ENCODE measurements at regions not wholly inside any gene's neighbourhood (a gene's known extent, or its start where the extent isn't known, plus 50 kb on each side); places are given as distances from the start of the nearest gene placed in this dataset.

DNA sequence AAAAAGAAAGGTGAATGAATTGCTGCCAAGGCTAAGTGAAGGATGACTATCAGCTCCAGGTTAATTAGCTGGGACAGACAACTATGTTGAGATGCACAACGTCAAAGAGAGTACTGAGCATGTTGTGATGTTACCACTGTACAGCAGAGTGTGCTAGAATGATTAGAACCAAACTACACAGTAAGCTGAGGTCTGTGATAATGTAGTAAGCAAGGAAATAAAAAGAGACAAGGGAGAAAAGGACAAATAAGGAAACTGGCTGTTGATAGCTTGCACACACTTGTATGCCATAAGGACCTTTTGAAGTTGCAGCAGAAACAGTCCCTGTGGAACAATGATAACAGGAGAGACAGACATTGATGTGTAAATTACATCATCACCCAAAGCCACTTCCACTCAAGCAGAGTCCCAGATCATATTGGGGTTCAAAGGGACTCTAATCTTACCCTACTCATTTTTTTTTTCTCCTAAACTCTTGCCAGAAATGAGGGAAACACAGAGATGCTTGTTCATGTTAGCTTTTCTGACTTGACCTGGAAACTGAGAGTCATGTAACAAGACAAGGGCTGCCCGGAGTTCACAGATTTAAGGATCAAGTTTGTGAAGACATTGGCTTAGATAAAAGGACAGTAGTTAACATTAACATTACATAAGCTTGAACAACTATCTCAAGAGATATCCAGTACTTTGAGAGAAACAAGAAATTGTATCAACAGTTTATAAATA is 189.9 kb downstream of the CENPW start:
- no peaks in the 10 kb centered on the region for H3K27me3 Mint-ChIP-seq (ENCODE audit: insufficient read depth, unreplicated experiment)
- H3K4me1 Mint-ChIP-seq (ENCODE audit: low read depth, unreplicated experiment), result no peaks in the 10 kb centered on the region
- DNase-seq, result no peak
- BruUV-seq (replicated peaks), result no TSS peak
- intact Hi-C loops (cut with micrococcal nuclease; ENCODE audit: unreplicated experiment), result loop anchor here (1.0 kb wide), 2 partner anchors 571 to 592 kb away; no protein-coding TSS in a partner anchor
- POLR2A ChIA-PET, result no interaction called here
- H3K9me3 ChIP-seq, result no peaks in the 10 kb centered on the region
- no peak overlapping the region for H3K4me3 ChIP-seq (ENCODE audit: low read depth, low read length)
- no peaks in the 10 kb centered on the region for H3K36me3 Mint-ChIP-seq (ENCODE audit: insufficient read depth, unreplicated experiment)
- H3K4me3 Mint-ChIP-seq (ENCODE audit: unreplicated experiment), result no peak overlapping the region
- H3K9me3 Mint-ChIP-seq (ENCODE audit: unreplicated experiment), result no peaks in the 10 kb centered on the region
- H3K4me1 ChIP-seq, result no peaks in the 10 kb centered on the region
- no peaks in the 10 kb centered on the region for H3K36me3 ChIP-seq (ENCODE audit: control insufficient read depth, insufficient read depth, low read length)
- TF ChIP-seq, protein P1, sequence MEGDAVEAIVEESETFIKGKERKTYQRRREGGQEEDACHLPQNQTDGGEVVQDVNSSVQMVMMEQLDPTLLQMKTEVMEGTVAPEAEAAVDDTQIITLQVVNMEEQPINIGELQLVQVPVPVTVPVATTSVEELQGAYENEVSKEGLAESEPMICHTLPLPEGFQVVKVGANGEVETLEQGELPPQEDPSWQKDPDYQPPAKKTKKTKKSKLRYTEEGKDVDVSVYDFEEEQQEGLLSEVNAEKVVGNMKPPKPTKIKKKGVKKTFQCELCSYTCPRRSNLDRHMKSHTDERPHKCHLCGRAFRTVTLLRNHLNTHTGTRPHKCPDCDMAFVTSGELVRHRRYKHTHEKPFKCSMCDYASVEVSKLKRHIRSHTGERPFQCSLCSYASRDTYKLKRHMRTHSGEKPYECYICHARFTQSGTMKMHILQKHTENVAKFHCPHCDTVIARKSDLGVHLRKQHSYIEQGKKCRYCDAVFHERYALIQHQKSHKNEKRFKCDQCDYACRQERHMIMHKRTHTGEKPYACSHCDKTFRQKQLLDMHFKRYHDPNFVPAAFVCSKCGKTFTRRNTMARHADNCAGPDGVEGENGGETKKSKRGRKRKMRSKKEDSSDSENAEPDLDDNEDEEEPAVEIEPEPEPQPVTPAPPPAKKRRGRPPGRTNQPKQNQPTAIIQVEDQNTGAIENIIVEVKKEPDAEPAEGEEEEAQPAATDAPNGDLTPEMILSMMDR (IDR thresholded peaks at IDR 0.05; ENCODE audit: insufficient read depth in 1 of 2, low read depth in 1 of 2, low read length in 1 of 2, severe bottlenecking in 1 of 2, unreplicated experiment in 1 of 2), result no peak
- no peaks in the 10 kb centered on the region for H3K27me3 ChIP-seq (replicated peaks; ENCODE audit: control insufficient read depth, insufficient read depth, low read length)
- CTCF ChIA-PET, result interaction anchor here (0.6 kb wide), 1 partner anchor 661 kb away, joined by 5 read pairs; no protein-coding TSS in a partner anchor
- no peak overlapping the region for H3K27ac Mint-ChIP-seq (ENCODE audit: unreplicated experiment)

DNA sequence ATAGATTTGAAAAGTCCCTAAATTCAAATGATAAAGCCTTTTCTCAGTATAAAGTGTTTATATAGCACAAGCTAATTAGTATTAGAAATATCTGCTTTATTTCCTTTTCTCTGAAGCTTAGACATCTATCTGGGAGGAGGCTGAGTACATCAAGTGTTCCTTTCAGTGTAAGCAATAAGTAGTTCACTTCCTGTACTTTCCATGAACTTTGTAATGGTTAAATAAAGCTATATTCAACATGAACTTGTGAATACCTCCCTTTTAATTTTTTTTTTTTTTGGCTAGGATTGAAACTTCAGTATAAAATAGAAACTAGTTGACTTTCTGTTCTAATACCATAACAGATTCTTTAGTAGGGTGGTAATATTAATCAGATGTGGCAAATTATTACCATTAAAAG is 190.9 kb downstream of the CENPW start:
- DNase-seq, result no peak
- intact Hi-C loops (cut with micrococcal nuclease; ENCODE audit: unreplicated experiment), result no loop called here
- ChIA-PET CTCF (no interaction called here), POLR2A (no interaction called here)
- TF ChIP-seq, protein P1 (IDR thresholded peaks at IDR 0.05; ENCODE audit: insufficient read depth in 1 of 2, low read depth in 1 of 2, low read length in 1 of 2, severe bottlenecking in 1 of 2, unreplicated experiment in 1 of 2), result no peak
- Histone ChIP-seq H3K36me3 (ENCODE audit: control insufficient read depth, insufficient read depth, low read length) (no peaks in the 10 kb centered on the region), H3K9me3 (no peaks in the 10 kb centered on the region), H3K4me3 (ENCODE audit: low read depth, low read length) (no peak overlapping the region), H3K27me3 (replicated peaks; ENCODE audit: control insufficient read depth, insufficient read depth, low read length) (no peaks in the 10 kb centered on the region), H3K4me1 (no peaks in the 10 kb centered on the region)
- Mint-ChIP-seq H3K4me3 (ENCODE audit: unreplicated experiment) (no peak overlapping the region), H3K27ac (ENCODE audit: unreplicated experiment) (peak overlapping the region; percentile 3), H3K27me3 (ENCODE audit: insufficient read depth, unreplicated experiment) (no peaks in the 10 kb centered on the region), H3K9me3 (ENCODE audit: unreplicated experiment) (no peaks in the 10 kb centered on the region), H3K36me3 (ENCODE audit: insufficient read depth, unreplicated experiment) (no peaks in the 10 kb centered on the region), H3K4me1 (ENCODE audit: low read depth, unreplicated experiment) (no peaks in the 10 kb centered on the region)
- BruUV-seq (replicated peaks), result no TSS peak

DNA sequence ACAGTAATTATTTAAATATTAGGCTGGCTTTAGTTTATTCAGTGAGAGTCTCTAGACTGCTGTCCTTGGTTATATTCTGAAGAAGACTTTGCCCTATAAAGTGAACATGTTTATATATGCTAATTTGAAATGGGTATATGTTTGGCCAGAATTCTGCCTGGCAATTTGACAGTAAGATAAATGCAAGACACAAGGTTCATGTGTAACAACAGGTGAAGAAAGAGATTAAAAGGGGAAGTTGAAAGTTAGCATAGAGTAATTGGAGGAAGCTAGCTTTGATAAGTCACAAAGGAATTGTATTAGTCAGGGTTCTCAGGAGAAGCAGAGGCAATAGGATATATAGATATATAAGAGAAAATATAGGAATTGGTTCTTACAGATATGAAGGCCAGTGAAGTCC is 191.4 kb downstream of the CENPW start:
- intact Hi-C loops (cut with micrococcal nuclease; ENCODE audit: unreplicated experiment), result no loop called here
- no peaks in the 10 kb centered on the region for H3K36me3 Mint-ChIP-seq (ENCODE audit: insufficient read depth, unreplicated experiment)
- no peaks in the 10 kb centered on the region for H3K9me3 Mint-ChIP-seq (ENCODE audit: unreplicated experiment)
- ChIA-PET POLR2A (no interaction called here), CTCF (no interaction called here)
- H3K27ac Mint-ChIP-seq (ENCODE audit: unreplicated experiment), result peak overlapping the region; percentile 3
- DNase-seq, result no peak
- Histone ChIP-seq H3K36me3 (ENCODE audit: control insufficient read depth, insufficient read depth, low read length) (no peaks in the 10 kb centered on the region), H3K4me3 (ENCODE audit: low read depth, low read length) (no peak overlapping the region), H3K27me3 (replicated peaks; ENCODE audit: control insufficient read depth, insufficient read depth, low read length) (no peaks in the 10 kb centered on the region), H3K9me3 (no peaks in the 10 kb centered on the region), H3K4me1 (no peaks in the 10 kb centered on the region)
- H3K4me3 Mint-ChIP-seq (ENCODE audit: unreplicated experiment), result no peak overlapping the region
- TF ChIP-seq, protein P1 (IDR thresholded peaks at IDR 0.05; ENCODE audit: insufficient read depth in 1 of 2, low read depth in 1 of 2, low read length in 1 of 2, severe bottlenecking in 1 of 2, unreplicated experiment in 1 of 2), result no peak
- H3K27me3 Mint-ChIP-seq (ENCODE audit: insufficient read depth, unreplicated experiment), result no peaks in the 10 kb centered on the region
- H3K4me1 Mint-ChIP-seq (ENCODE audit: low read depth, unreplicated experiment), result no peaks in the 10 kb centered on the region
- no TSS peak for BruUV-seq (replicated peaks)

Data from Caco-2 (cell line).